ENCODE measurements at regions not wholly inside any gene's neighbourhood (a gene's known extent, or its start where the extent isn't known, plus 50 kb on each side); places are given as distances from the start of the nearest gene placed in this dataset.

DNA sequence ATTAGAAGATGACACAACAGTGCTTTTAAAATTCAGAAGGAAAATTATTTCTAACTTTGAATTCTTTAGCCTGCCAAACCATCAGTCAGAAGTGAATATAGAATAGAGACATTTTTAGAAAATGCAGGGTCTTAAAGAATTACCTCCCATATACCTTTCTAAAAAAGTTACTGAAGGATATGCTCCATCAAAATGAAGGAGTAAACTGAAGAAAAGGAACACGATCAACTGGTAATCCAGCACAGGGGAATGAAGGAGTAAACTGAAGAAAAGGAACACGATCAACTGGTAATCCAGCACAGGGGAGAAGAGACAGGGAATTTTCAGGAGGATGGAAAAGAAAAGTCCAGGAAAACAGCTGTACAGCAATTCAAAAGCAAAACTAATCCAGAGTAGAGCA lies 75.4 kb upstream of the LDLRAD3 start:
- DNase-seq (no peak), ATAC-seq (no peak), FAIRE-seq (no peak)
- H3K4me1 ChIP-seq = no peaks in the 10 kb centered on the region
- H3K36me3 ChIP-seq = no peaks in the 10 kb centered on the region
- intact Hi-C loops (cut with DNase I) = no loop called here
- H3K27ac ChIP-seq = no peak overlapping the region
- no peak for TF ChIP-seq CTCF (IDR thresholded peaks at IDR 0.05)
- H3K27me3 ChIP-seq = no peaks in the 10 kb centered on the region
- WGBS, 2 donors = 85 to 96% methylated on average over 2 of the region's 2 CpGs
- H3K4me3 ChIP-seq = no peak overlapping the region
- no peaks in the 10 kb centered on the region for H3K9me3 ChIP-seq

DNA sequence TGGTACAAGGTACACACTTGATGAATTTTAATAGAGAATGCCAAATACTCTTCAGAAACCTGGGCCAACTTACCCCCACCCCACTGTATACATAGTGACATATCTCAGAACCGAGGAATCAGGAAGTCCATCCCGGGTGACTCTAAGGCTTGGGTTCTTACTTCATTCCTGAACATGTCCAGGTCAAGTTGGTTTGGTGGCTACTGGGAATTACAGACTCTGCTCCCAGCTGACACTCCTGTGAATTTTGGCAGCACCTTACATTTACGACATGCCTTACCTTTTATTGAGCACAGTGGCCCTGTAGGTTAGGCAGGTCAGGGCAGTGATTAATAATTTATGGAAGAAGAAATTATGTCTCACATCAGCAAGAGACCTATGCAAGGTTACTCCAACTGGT lies 70.1 kb upstream of the LDLRAD3 start:
- DNase-seq = peak in 4 of 6 donors; percentile 29 to 76 (median 52)
- no peak for FAIRE-seq
- no peak overlapping the region for H3K4me3 ChIP-seq
- WGBS, 2 donors = 13 to 14% methylated on average over 3 of the region's 3 CpGs
- no peaks in the 10 kb centered on the region for H3K27me3 ChIP-seq
- peaks cover 0 to 4% (median 0%) of the 10 kb centered on the region in 3 donors for H3K4me1 ChIP-seq
- H3K36me3 ChIP-seq = no peaks in the 10 kb centered on the region
- H3K27ac ChIP-seq = no peak overlapping the region
- no peak for TF ChIP-seq CTCF (IDR thresholded peaks at IDR 0.05)
- H3K9me3 ChIP-seq = no peaks in the 10 kb centered on the region
- intact Hi-C loops (cut with DNase I) = no loop called here
- ATAC-seq = peak; percentile 92 to 97 (median 94)

GRCh38 chr11:35874751-35875450 lies 69.0 kb upstream of the LDLRAD3 start:
- Histone ChIP-seq H3K4me1 (peaks cover 0 to 4% (median 0%) of the 10 kb centered on the region in 3 donors), H3K27me3 (no peaks in the 10 kb centered on the region), H3K9me3 (no peaks in the 10 kb centered on the region), H3K27ac (no peak overlapping the region), H3K36me3 (no peaks in the 10 kb centered on the region), H3K4me3 (no peak overlapping the region)
- 77 to 81% methylated on average over 7 of the region's 7 CpGs for WGBS, 2 donors
- FAIRE-seq = no peak
- no peak for ATAC-seq
- intact Hi-C loops (cut with DNase I) = no loop called here
- TF ChIP-seq CTCF (IDR thresholded peaks at IDR 0.05) = no peak
- no peak for DNase-seq

- Histone ChIP-seq H3K27me3 (no peaks in the 10 kb centered on the region), H3K4me1 (peaks cover 0 to 4% (median 0%) of the 10 kb centered on the region in 3 donors), H3K36me3 (no peaks in the 10 kb centered on the region), H3K9me3 (no peaks in the 10 kb centered on the region), H3K27ac (no peak overlapping the region), H3K4me3 (no peak overlapping the region)
- ATAC-seq (no peak), DNase-seq (no peak), FAIRE-seq (no peak)
- intact Hi-C loops (cut with DNase I) = no loop called here
- no peak for TF ChIP-seq CTCF (IDR thresholded peaks at IDR 0.05)
- WGBS, 2 donors = 97 to 100% methylated on average over 3 of the region's 3 CpGs
Observed at GRCh38 chr11:35875466-35875865, 68.4 kb upstream of the LDLRAD3 start.

GRCh38 chr11:35876786-35877185 lies 67.1 kb upstream of the LDLRAD3 start:
- peaks cover 0 to 4% (median 0%) of the 10 kb centered on the region in 3 donors for H3K4me1 ChIP-seq
- no peak for TF ChIP-seq CTCF (IDR thresholded peaks at IDR 0.05)
- intact Hi-C loops (cut with DNase I) = no loop called here
- H3K27ac ChIP-seq = no peak overlapping the region
- no peak for FAIRE-seq
- no peak for ATAC-seq
- H3K4me3 ChIP-seq = no peak overlapping the region
- H3K27me3 ChIP-seq = no peaks in the 10 kb centered on the region
- WGBS, 2 donors = 89 to 90% methylated on average over 4 of the region's 4 CpGs
- no peak for DNase-seq
- no peaks in the 10 kb centered on the region for H3K36me3 ChIP-seq
- no peaks in the 10 kb centered on the region for H3K9me3 ChIP-seq
